HepG2 (cell line): ENCODE measurements at regions not wholly inside any gene's neighbourhood (a gene's known extent, or its start where the extent isn't known, plus 50 kb on each side); places are given as distances from the start of the nearest gene placed in this dataset.

ENCODE experiments used
- ATAC-seq: fragments of 200-7000 bp; cut with Tn5 transposase; 3 replicates; pipeline ENCODE4 v1.9.1; 2020; ENCODE audit warnings: mild to moderate bottlenecking, moderate library complexity
- BruUV-seq: library from RNA; stranded (reverse); fragments of 400-500 nt; replicated peaks from 2 replicates; lab custom pipeline; 2021; lab: Mats Ljungman, UMichigan
- CTCF ChIA-PET: fragments of 300-600 bp; formaldehyde crosslinking; extraction: SDS; loops from one replicate; lab custom pipeline; 2021; ENCODE audit warnings: low total read pairs, inconsistent platforms, low intra/inter-chr PET ratio; lab: Yijun Ruan, JAX
- POLR2A ChIA-PET: fragments of 350-600 bp; sonication (Branson Sonifier 250); formaldehyde crosslinking; loops from one replicate; lab custom pipeline; 2020; ENCODE audit warnings: antibody characterized with exemption, inconsistent platforms; lab: Yijun Ruan, JAX
- DNase-seq: peaks from one replicate; pipeline ENCODE4 v3.0.0-alpha.2; 2015; ENCODE audit warnings: low spot score
- FAIRE-seq: peaks from 3 replicates; lab custom pipeline; 2011; peaks lifted over from hg19 to GRCh38; lab: Jason Lieb, UNC
- H2AFZ ChIP-seq: one replicate; pipeline ENCODE4 v1.6.1; 2011; ENCODE audit warnings: low read length, inconsistent platforms
- H3K27ac ChIP-seq: fragments of 300-600 bp; 3 replicates; pipeline ENCODE4 v1.8.0; 2011; ENCODE audit warnings: mixed run types, mild to moderate bottlenecking, mixed read lengths, low read length, inconsistent platforms; ENCODE audit not compliant: insufficient read depth; ENCODE audit errors: extremely low read length
- H3K27me3 ChIP-seq, 2 experiments: fragments of 200-600 bp in 1 of 2; 2 replicates in 1 of 2; 3 replicates in 1 of 2; pipeline versions ENCODE4 v1.6.0 to v1.8.0; 2011; ENCODE audit warnings: low read length in 2 of 2, mild to moderate bottlenecking in 2 of 2, moderate library complexity in 2 of 2, inconsistent platforms in 1 of 2; ENCODE audit not compliant: insufficient read depth in 2 of 2, control insufficient read depth in 1 of 2
- H3K36me3 ChIP-seq, 2 experiments: fragments of 200-600 bp in 1 of 2; replicated peaks in 1 of 2; 2 replicates in 1 of 2; 3 replicates in 1 of 2; pipeline versions ENCODE4 v1.5.1 to v1.8.0; 2011; ENCODE audit warnings: low read length in 2 of 2, inconsistent platforms in 1 of 2; ENCODE audit not compliant: insufficient read depth in 2 of 2, control insufficient read depth in 1 of 2
- H3K4me1 ChIP-seq: 2 replicates; pipeline ENCODE4 v1.5.1; 2012; ENCODE audit warnings: low read length, inconsistent platforms; ENCODE audit not compliant: insufficient read depth
- H3K4me2 ChIP-seq: 2 replicates; pipeline ENCODE4 v1.6.0; 2011; ENCODE audit warnings: low read depth, low read length, inconsistent platforms
- H3K4me3 ChIP-seq, 3 experiments: fragments of 200-600 bp in 1 of 3; sonication (generic), shearing (Covaris generic) in 1 of 3; replicated peaks in 1 of 3; 2 replicates each; pipeline ENCODE4 v1.5.1; 2011 to 2016; ENCODE audit warnings: low read length in 3 of 3, inconsistent platforms in 2 of 3, low read depth in 2 of 3, mild to moderate bottlenecking in 2 of 3, control low read depth in 1 of 3, mixed read lengths in 1 of 3; ENCODE audit not compliant: insufficient read depth in 1 of 3
- H3K79me2 ChIP-seq: one replicate; pipeline ENCODE4 v1.6.1; 2011; ENCODE audit warnings: low read length, inconsistent platforms; ENCODE audit not compliant: insufficient read depth
- H3K9ac ChIP-seq: 2 replicates; pipeline ENCODE4 v1.6.0; 2011; ENCODE audit warnings: mild to moderate bottlenecking, low read depth, low read length, inconsistent platforms; ENCODE audit not compliant: insufficient read depth
- H3K9me3 ChIP-seq: 2 replicates; pipeline ENCODE4 v1.5.1; 2012; ENCODE audit warnings: mild to moderate bottlenecking, low read length
- H4K20me1 ChIP-seq: 2 replicates; pipeline ENCODE4 v1.6.0; 2011; ENCODE audit warnings: inconsistent platforms, mild to moderate bottlenecking, low read length, moderate library complexity; ENCODE audit not compliant: insufficient read depth
- MED1 ChIP-seq: sonication (generic); formaldehyde crosslinking; IDR thresholded peaks from 2 replicates; pipeline ENCODE4 v1.4.0; 2020; ENCODE audit warnings: missing genetic modification reagents
- PBX3 ChIP-seq: sonication (generic); formaldehyde crosslinking; IDR thresholded peaks from 2 replicates; pipeline ENCODE4 v1.8.1; 2023; ENCODE audit warnings: missing genetic modification reagents, inconsistent platforms, borderline replicate concordance
- POGZ ChIP-seq: sonication (generic); formaldehyde crosslinking; IDR thresholded peaks from 2 replicates; pipeline ENCODE4 v1.4.0; 2020; ENCODE audit warnings: mild to moderate bottlenecking, missing genetic modification reagents
- RAD21 ChIP-seq: fragments of 450-650 bp; formaldehyde crosslinking; IDR thresholded peaks from 2 replicates; pipeline ENCODE4 v1.5.0; 2020; ENCODE audit warnings: mild to moderate bottlenecking
- ZMAT3 ChIP-seq: sonication (generic); formaldehyde crosslinking; conservative IDR thresholded peaks from 2 replicates; pipeline ENCODE4 v1.7.0; 2021; ENCODE audit warnings: missing genetic modification reagents
- ZNF331 ChIP-seq: sonication (generic); formaldehyde crosslinking; IDR thresholded peaks from 2 replicates; pipeline ENCODE4 v1.4.0; 2020; ENCODE audit warnings: missing genetic modification reagents
- ZNF782 ChIP-seq: sonication (generic); formaldehyde crosslinking; IDR thresholded peaks from 2 replicates; pipeline ENCODE4 v1.4.0; 2020; ENCODE audit warnings: missing genetic modification reagents, mild to moderate bottlenecking, borderline replicate concordance
- ZZZ3 ChIP-seq: sonication (generic); formaldehyde crosslinking; IDR thresholded peaks from 2 replicates; pipeline ENCODE4 v1.4.0; 2020; ENCODE audit warnings: missing genetic modification reagents, mild to moderate bottlenecking, borderline replicate concordance
- WGBS: methylation state at CpG from one replicate; pipeline ENCODE4 v1.1.6; 2017; ENCODE audit warnings: low lambda C conversion rate; 5-methylcytosine and 5-hydroxymethylcytosine counted together
- in situ Hi-C: cut with HindIII; loops from 2 replicates; pipeline ENCODE4 v1.10.0; 2017; ENCODE audit warnings: low pct_unique_long_range_greater_than_20kb; ENCODE audit not compliant: extremely low pct_ligation_motif_present
- intact Hi-C: fragments of 100-400 bp; cut with micrococcal nuclease; formaldehyde crosslinking; loops from one replicate; pipeline ENCODE4 v1.10.0; 2022; ENCODE audit not compliant: unreplicated experiment
- TF ChIP-seq, protein P1 (sequence below): sonication (generic); IDR thresholded peaks from 2 replicates; pipeline ENCODE4 v1.6.1; 2016; ENCODE audit warnings: low read depth, borderline replicate concordance

DNA sequence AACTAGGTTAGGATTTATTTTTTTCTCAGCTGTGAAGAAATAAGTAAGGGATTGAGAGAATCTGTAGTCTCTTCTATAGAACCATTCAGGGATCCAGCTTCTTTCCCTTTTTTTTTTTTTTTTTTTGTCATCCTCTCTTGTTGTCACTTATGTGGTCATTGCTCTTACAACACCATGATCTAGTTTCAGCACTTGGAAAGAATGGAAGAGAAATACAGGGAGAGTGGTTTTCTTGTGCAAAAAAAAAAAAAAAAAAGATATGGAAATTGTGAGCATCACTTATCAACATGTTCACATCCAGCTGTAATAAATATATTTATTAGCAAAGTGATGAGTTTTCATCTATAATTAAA lies 599.3 kb downstream of the SLC6A15 start (continued):
- TF ChIP-seq ZNF331 (CRISPR knock-in tag) = no peak

DNA sequence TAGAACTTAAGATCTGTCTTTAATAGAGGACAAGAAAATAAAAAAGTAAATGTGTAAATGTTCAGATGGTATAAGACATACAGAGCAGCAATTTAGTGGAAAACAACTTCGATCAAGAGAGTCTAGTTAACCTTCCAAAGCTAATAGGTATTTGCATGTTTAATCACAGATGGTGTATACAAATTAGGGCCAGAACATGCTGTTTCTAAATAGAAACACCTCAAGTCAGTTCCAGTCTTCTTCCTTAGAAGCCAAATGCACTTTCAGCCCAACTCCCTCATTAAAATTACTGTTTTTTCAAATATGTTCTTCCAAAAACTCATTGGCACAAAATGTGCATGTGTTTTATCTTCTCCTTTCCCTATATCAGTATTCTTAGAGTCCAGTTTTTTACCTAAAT lies 604.4 kb downstream of the SLC6A15 start:
- Histone ChIP-seq H2AFZ (no peak overlapping the region), H3K79me2 (no peaks in the 10 kb centered on the region), H3K9me3 (no peaks in the 10 kb centered on the region), H3K4me2 (no peak overlapping the region), H3K27ac (no peak overlapping the region), H3K9ac (no peak overlapping the region), H3K27me3 (no peaks in the 10 kb centered on the region; a peak in 1 of 5 replicates), H3K36me3 (no peaks in the 10 kb centered on the region), H3K4me3 (no peak overlapping the region), H4K20me1 (no peaks in the 10 kb centered on the region), H3K4me1 (no peaks in the 10 kb centered on the region)
- WGBS = 0% methylated on average over 1 of the region's 1 CpG
- DNase-seq (no peak), FAIRE-seq (no peak), ATAC-seq (no peak)
- CTCF ChIA-PET = no interaction called here
- intact Hi-C loops (no loop called here), in situ Hi-C loops (no loop called here)
- TF ChIP-seq PBX3 (CRISPR knock-in tag) = no peak
- TF ChIP-seq RAD21 (CRISPR knock-in tag) = no peak
- TF ChIP-seq, protein P1, sequence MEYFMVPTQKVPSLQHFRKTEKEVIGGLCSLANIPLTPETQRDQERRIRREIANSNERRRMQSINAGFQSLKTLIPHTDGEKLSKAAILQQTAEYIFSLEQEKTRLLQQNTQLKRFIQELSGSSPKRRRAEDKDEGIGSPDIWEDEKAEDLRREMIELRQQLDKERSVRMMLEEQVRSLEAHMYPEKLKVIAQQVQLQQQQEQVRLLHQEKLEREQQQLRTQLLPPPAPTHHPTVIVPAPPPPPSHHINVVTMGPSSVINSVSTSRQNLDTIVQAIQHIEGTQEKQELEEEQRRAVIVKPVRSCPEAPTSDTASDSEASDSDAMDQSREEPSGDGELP = no peak
- TF ChIP-seq ZNF782 (CRISPR knock-in tag) = no peak
- no peak for TF ChIP-seq POGZ (CRISPR knock-in tag)
- TF ChIP-seq MED1 (CRISPR knock-in tag) = no peak
- TF ChIP-seq ZMAT3 = no peak
- no peak for TF ChIP-seq ZZZ3 (CRISPR knock-in tag)
- POLR2A ChIA-PET = no interaction called here
- no TSS peak for BruUV-seq
